GM06990 (cell line): ENCODE measurements at regions not wholly inside any gene's neighbourhood (a gene's known extent, or its start where the extent isn't known, plus 50 kb on each side); places are given as distances from the start of the nearest gene placed in this dataset.

ENCODE experiments used
- DNase-seq: peaks from one replicate; pipeline ENCODE4 v3.0.0-alpha.2; 2011; ENCODE audit not compliant: insufficient read length; ENCODE audit errors: extremely low read depth
- H3K27me3 ChIP-seq: replicated peaks from 2 replicates; pipeline ENCODE4 v1.6.0; 2011; ENCODE audit warnings: low read length; ENCODE audit not compliant: control insufficient read depth, insufficient read depth
- H3K36me3 ChIP-seq: 2 replicates; pipeline ENCODE4 v1.5.1; 2011; ENCODE audit warnings: low read length; ENCODE audit not compliant: control insufficient read depth, insufficient read depth
- H3K4me3 ChIP-seq: replicated peaks from 2 replicates; pipeline ENCODE4 v1.5.1; 2011; ENCODE audit warnings: low read depth, mild to moderate bottlenecking, control low read depth, low read length
- CTCF ChIP-seq: IDR thresholded peaks from 2 replicates; pipeline ENCODE4 v1.5.1; 2011; ENCODE audit warnings: low read length, control low read depth, mild to moderate bottlenecking, inconsistent platforms; ENCODE audit not compliant: insufficient read depth, poor library complexity, severe bottlenecking

DNA sequence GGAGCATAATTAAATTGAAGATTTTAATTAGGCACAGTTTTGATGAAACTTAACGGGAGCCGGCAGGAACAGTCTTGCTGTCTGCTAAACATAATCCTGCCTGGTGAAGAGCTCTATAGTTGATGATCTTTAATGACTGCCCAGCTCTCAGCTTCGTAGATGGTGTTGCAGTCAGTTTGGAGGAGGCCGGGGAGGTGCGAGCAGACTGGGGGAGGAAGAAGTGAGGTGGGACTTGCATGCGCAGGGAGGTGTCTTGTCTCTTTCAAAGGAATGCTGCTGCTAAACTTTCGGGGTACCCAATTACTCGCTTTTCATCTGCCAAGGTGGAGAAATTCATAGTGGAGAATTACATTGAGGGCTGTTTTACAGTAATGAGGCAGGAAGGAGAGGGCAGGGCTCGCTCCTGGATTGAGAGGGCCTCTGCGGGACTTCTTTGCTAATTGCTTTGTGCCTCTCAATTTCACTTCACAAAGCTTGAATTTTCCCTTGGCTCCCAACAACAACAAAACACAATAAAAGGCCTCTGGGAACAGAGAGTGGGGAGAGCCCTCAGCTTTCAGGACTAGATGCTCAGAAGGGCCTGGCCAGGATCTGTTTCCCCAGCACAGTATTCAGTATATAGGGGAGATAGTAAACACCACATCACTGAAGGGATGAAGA lies 257.9 kb upstream of the ADRA1B start:
- H3K36me3 ChIP-seq = no peaks in the 10 kb centered on the region

GRCh38 chr5:159660401-159660800 lies 255.9 kb upstream of the ADRA1B start:
- DNase-seq = no peak
- no peaks in the 10 kb centered on the region for H3K36me3 ChIP-seq
- no peak for TF ChIP-seq CTCF
- no peak overlapping the region for H3K4me3 ChIP-seq
- no peaks in the 10 kb centered on the region for H3K27me3 ChIP-seq

More for the DNA sequence above, 257.9 kb upstream of the ADRA1B start:
- DNase-seq = no peak
- TF ChIP-seq CTCF = no peak
- no peak overlapping the region for H3K4me3 ChIP-seq
- no peaks in the 10 kb centered on the region for H3K27me3 ChIP-seq

DNA sequence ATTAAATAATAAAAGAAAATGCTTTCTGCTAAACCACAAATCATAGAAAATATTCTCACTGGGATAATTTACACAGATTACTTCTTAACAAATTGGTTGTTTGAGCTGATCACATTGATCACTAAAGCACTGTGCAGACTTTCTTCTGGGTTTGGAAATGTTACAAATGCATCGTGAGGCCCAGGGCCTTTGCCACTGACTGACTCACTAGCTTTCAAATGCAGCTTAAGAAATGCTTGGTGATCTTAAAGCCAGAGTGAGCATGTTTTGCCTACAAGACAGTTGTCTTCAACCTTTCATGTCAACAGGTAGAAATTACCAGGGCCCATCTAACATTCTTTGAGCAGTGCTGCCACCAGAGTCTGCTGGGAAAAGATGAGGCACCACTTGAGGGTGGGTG lies 252.3 kb upstream of the ADRA1B start:
- no peak for DNase-seq
- Histone ChIP-seq H3K4me3 (no peak overlapping the region), H3K36me3 (no peaks in the 10 kb centered on the region), H3K27me3 (no peaks in the 10 kb centered on the region)
- TF ChIP-seq CTCF = no peak

DNA sequence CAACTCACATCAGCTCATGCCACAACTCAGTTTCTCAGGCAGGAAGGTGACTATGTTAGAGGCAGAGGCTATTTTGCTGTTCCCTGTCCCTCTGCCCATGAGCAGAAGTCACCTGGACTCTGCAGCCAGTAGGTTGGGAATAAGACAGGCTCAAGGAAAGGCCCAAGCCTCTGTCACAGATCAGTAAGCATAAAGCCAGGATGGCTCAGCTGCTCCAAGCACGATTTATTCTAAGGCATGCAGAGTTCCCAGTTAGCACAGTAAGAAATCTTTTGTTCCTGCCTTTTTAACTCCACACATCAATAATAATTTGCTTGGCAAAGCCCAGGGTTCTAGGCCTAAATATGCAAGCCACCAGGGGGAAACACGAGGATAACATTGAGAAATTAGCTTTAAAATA lies 249.0 kb upstream of the ADRA1B start:
- no peaks in the 10 kb centered on the region for H3K36me3 ChIP-seq
- DNase-seq = no peak
- H3K27me3 ChIP-seq = no peaks in the 10 kb centered on the region
- TF ChIP-seq CTCF = no peak
- H3K4me3 ChIP-seq = no peak overlapping the region

- Histone ChIP-seq H3K27me3 (no peaks in the 10 kb centered on the region), H3K36me3 (no peaks in the 10 kb centered on the region), H3K4me3 (no peak overlapping the region)
- TF ChIP-seq CTCF = no peak
- no peak for DNase-seq
Measured at GRCh38 chr5:159668556-159668955, 247.7 kb upstream of the ADRA1B start.

DNA sequence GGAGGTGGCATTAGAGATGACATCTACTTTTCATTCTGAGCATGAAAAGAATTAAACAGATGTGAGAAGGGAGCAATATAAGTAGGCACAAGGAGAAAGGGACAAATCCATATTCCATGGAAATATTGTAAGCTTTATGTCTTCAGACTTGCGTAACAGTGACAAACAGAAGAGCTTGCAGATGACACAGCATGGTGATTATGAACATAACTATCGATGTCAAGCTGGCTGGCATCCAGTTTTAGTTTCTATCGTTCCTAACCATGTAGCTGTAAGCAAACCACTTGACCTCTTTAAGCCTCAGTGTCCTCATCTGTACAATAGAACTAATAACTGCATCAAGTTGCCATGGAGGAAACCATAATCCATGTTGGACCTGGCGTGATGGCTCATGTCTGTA lies 246.7 kb upstream of the ADRA1B start:
- Histone ChIP-seq H3K27me3 (no peaks in the 10 kb centered on the region), H3K36me3 (no peaks in the 10 kb centered on the region), H3K4me3 (no peak overlapping the region)
- no peak for TF ChIP-seq CTCF
- DNase-seq = no peak
